ENCODE measurements at regions not wholly inside any gene's neighbourhood (a gene's known extent, or its start where the extent isn't known, plus 50 kb on each side); places are given as distances from the start of the nearest gene placed in this dataset.

GRCh38 chr5:174159327-174160114, 114.0 kb downstream of the NSG2 start:
- Mint-ChIP-seq H3K9me3 (peaks cover 18% of the 10 kb centered on the region), H3K27ac (no peak overlapping the region), H3K4me1 (ENCODE audit: low read depth) (no peaks in the 10 kb centered on the region), H3K27me3 (peaks cover 4% of the 10 kb centered on the region), H3K36me3 (ENCODE audit: low read depth) (no peaks in the 10 kb centered on the region), H3K4me3 (no peak overlapping the region)

- H3K4me1 Mint-ChIP-seq (ENCODE audit: low read depth), result no peaks in the 10 kb centered on the region
Measured at GRCh38 chr5:174165406-174165805, 119.9 kb downstream of the NSG2 start.

GRCh38 chr5:174166231-174167079, 120.9 kb downstream of the NSG2 start:
- Mint-ChIP-seq H3K27me3 (peaks cover 4% of the 10 kb centered on the region), H3K27ac (no peak overlapping the region), H3K36me3 (ENCODE audit: low read depth) (no peaks in the 10 kb centered on the region), H3K4me3 (no peak overlapping the region), H3K9me3 (no peaks in the 10 kb centered on the region), H3K4me1 (ENCODE audit: low read depth) (no peaks in the 10 kb centered on the region)

More at GRCh38 chr5:174165406-174165805, 119.9 kb downstream of the NSG2 start:
- Mint-ChIP-seq H3K4me3 (no peak overlapping the region), H3K27me3 (peaks cover 4% of the 10 kb centered on the region), H3K9me3 (no peaks in the 10 kb centered on the region), H3K27ac (no peak overlapping the region), H3K36me3 (ENCODE audit: low read depth) (no peaks in the 10 kb centered on the region)

- Mint-ChIP-seq H3K27ac (no peak overlapping the region), H3K9me3 (no peaks in the 10 kb centered on the region), H3K27me3 (peaks cover 4% of the 10 kb centered on the region), H3K4me1 (ENCODE audit: low read depth) (no peaks in the 10 kb centered on the region), H3K4me3 (no peak overlapping the region), H3K36me3 (ENCODE audit: low read depth) (no peaks in the 10 kb centered on the region)
Measured at GRCh38 chr5:174167080-174167910, 121.8 kb downstream of the NSG2 start.

- H3K4me3 Mint-ChIP-seq, result no peak overlapping the region
Measured at GRCh38 chr5:174172152-174172551, 126.6 kb downstream of the NSG2 start.

GRCh38 chr5:174172566-174172965, 127.1 kb downstream of the NSG2 start:
- Mint-ChIP-seq H3K4me3 (no peak overlapping the region), H3K27me3 (peaks cover 10% of the 10 kb centered on the region), H3K36me3 (ENCODE audit: low read depth) (no peaks in the 10 kb centered on the region), H3K27ac (no peak overlapping the region), H3K9me3 (no peaks in the 10 kb centered on the region), H3K4me1 (ENCODE audit: low read depth) (no peaks in the 10 kb centered on the region)

More at GRCh38 chr5:174172152-174172551, 126.6 kb downstream of the NSG2 start:
- Mint-ChIP-seq H3K4me1 (ENCODE audit: low read depth) (no peaks in the 10 kb centered on the region), H3K36me3 (ENCODE audit: low read depth) (no peaks in the 10 kb centered on the region), H3K27me3 (peaks cover 7% of the 10 kb centered on the region), H3K9me3 (no peaks in the 10 kb centered on the region), H3K27ac (no peak overlapping the region)

GRCh38 chr5:174173766-174174165, 128.3 kb downstream of the NSG2 start:
- H3K27ac Mint-ChIP-seq, result no peak overlapping the region
- H3K4me1 Mint-ChIP-seq (ENCODE audit: low read depth), result no peaks in the 10 kb centered on the region
- H3K27me3 Mint-ChIP-seq, result peaks cover 18% of the 10 kb centered on the region
- no peak overlapping the region for H3K4me3 Mint-ChIP-seq
- no peaks in the 10 kb centered on the region for H3K9me3 Mint-ChIP-seq
- no peaks in the 10 kb centered on the region for H3K36me3 Mint-ChIP-seq (ENCODE audit: low read depth)

- no peaks in the 10 kb centered on the region for H3K36me3 Mint-ChIP-seq (ENCODE audit: low read depth)
- H3K9me3 Mint-ChIP-seq, result no peaks in the 10 kb centered on the region
- peaks cover 18% of the 10 kb centered on the region for H3K27me3 Mint-ChIP-seq
- H3K4me1 Mint-ChIP-seq (ENCODE audit: low read depth), result no peaks in the 10 kb centered on the region
- H3K27ac Mint-ChIP-seq, result no peak overlapping the region
- H3K4me3 Mint-ChIP-seq, result no peak overlapping the region
Measured at GRCh38 chr5:174175716-174176268, 130.3 kb downstream of the NSG2 start.

GRCh38 chr5:174176511-174176910, 131.0 kb downstream of the NSG2 start:
- H3K9me3 Mint-ChIP-seq, result no peaks in the 10 kb centered on the region
- H3K4me3 Mint-ChIP-seq, result no peak overlapping the region
- no peak overlapping the region for H3K27ac Mint-ChIP-seq
- peaks cover 24% of the 10 kb centered on the region for H3K27me3 Mint-ChIP-seq
- H3K36me3 Mint-ChIP-seq (ENCODE audit: low read depth), result no peaks in the 10 kb centered on the region
- no peaks in the 10 kb centered on the region for H3K4me1 Mint-ChIP-seq (ENCODE audit: low read depth)

GRCh38 chr5:174177531-174177930, 132.0 kb downstream of the NSG2 start:
- Mint-ChIP-seq H3K27me3 (peaks cover 24% of the 10 kb centered on the region), H3K27ac (no peak overlapping the region), H3K4me1 (ENCODE audit: low read depth) (no peaks in the 10 kb centered on the region), H3K4me3 (no peak overlapping the region), H3K9me3 (no peaks in the 10 kb centered on the region), H3K36me3 (ENCODE audit: low read depth) (no peaks in the 10 kb centered on the region)

GRCh38 chr5:174177976-174178605, 132.6 kb downstream of the NSG2 start:
- no peak overlapping the region for H3K27ac Mint-ChIP-seq
- no peaks in the 10 kb centered on the region for H3K36me3 Mint-ChIP-seq (ENCODE audit: low read depth)
- H3K27me3 Mint-ChIP-seq, result peaks cover 24% of the 10 kb centered on the region
- H3K4me1 Mint-ChIP-seq (ENCODE audit: low read depth), result no peaks in the 10 kb centered on the region
- H3K9me3 Mint-ChIP-seq, result no peaks in the 10 kb centered on the region
- H3K4me3 Mint-ChIP-seq, result no peak overlapping the region

- no peaks in the 10 kb centered on the region for H3K9me3 Mint-ChIP-seq
- H3K27ac Mint-ChIP-seq, result no peak overlapping the region
- no peaks in the 10 kb centered on the region for H3K4me1 Mint-ChIP-seq (ENCODE audit: low read depth)
- peaks cover 26% of the 10 kb centered on the region for H3K27me3 Mint-ChIP-seq
- H3K36me3 Mint-ChIP-seq (ENCODE audit: low read depth), result no peaks in the 10 kb centered on the region
- H3K4me3 Mint-ChIP-seq, result no peak overlapping the region
Measured at GRCh38 chr5:174180639-174181038, 135.1 kb downstream of the NSG2 start.

- Mint-ChIP-seq H3K27ac (no peak overlapping the region), H3K36me3 (ENCODE audit: low read depth) (no peaks in the 10 kb centered on the region), H3K4me1 (ENCODE audit: low read depth) (no peaks in the 10 kb centered on the region), H3K9me3 (no peaks in the 10 kb centered on the region), H3K4me3 (no peak overlapping the region), H3K27me3 (peaks cover 26% of the 10 kb centered on the region)
Measured at GRCh38 chr5:174182111-174182510, 136.6 kb downstream of the NSG2 start.

- no peak overlapping the region for H3K4me3 Mint-ChIP-seq
- no peaks in the 10 kb centered on the region for H3K9me3 Mint-ChIP-seq
- no peaks in the 10 kb centered on the region for H3K36me3 Mint-ChIP-seq (ENCODE audit: low read depth)
- no peak overlapping the region for H3K27ac Mint-ChIP-seq
- H3K4me1 Mint-ChIP-seq (ENCODE audit: low read depth), result no peaks in the 10 kb centered on the region
- peaks cover 14% of the 10 kb centered on the region for H3K27me3 Mint-ChIP-seq
Measured at GRCh38 chr5:174183701-174184100, 138.2 kb downstream of the NSG2 start.

All from stimulated activated naive CD8-positive, alpha-beta T cell treated with anti-CD3 and anti-CD28 coated beads, Interleukin-15, Interleukin-2, amounts not matched to agents 100 ng/mL and 50 ng/mL, for 24 hours (primary cell).